ENCODE measurements at regions not wholly inside any gene's neighbourhood (a gene's known extent, or its start where the extent isn't known, plus 50 kb on each side); places are given as distances from the start of the nearest gene placed in this dataset.
A peak's percentile ranks its signal among the peaks of the same experiment; 100 is the strongest.

GRCh38 chr1:18535391-18536210 lies 54.9 kb downstream of the KLHDC7A start:
- in situ Hi-C loops (cut with HindIII; ENCODE audit: low pct_unique_long_range_greater_than_20kb, low sequenced_read_pairs), result no loop called here
- no peak for DNase-seq (ENCODE audit: low read depth, low spot score)

- in situ Hi-C loops (cut with HindIII; ENCODE audit: low pct_unique_long_range_greater_than_20kb, low sequenced_read_pairs), result no loop called here
- DNase-seq (ENCODE audit: low read depth, low spot score), result no peak
Measured at GRCh38 chr1:18536356-18536755, 55.6 kb downstream of the KLHDC7A start.

- in situ Hi-C loops (cut with HindIII; ENCODE audit: low pct_unique_long_range_greater_than_20kb, low sequenced_read_pairs), result no loop called here
- no peak for DNase-seq (ENCODE audit: low read depth, low spot score)
Measured at GRCh38 chr1:18536915-18537314, 56.2 kb downstream of the KLHDC7A start.

GRCh38 chr1:18537386-18538306 lies 56.9 kb downstream of the KLHDC7A start:
- no peak for DNase-seq (ENCODE audit: low read depth, low spot score)
- in situ Hi-C loops (cut with HindIII; ENCODE audit: low pct_unique_long_range_greater_than_20kb, low sequenced_read_pairs), result no loop called here

GRCh38 chr1:18539171-18539570 lies 58.4 kb downstream of the KLHDC7A start:
- no peak for DNase-seq (ENCODE audit: low read depth, low spot score)
- in situ Hi-C loops (cut with HindIII; ENCODE audit: low pct_unique_long_range_greater_than_20kb, low sequenced_read_pairs), result no loop called here

GRCh38 chr1:18540136-18540765 lies 59.5 kb downstream of the KLHDC7A start:
- in situ Hi-C loops (cut with HindIII; ENCODE audit: low pct_unique_long_range_greater_than_20kb, low sequenced_read_pairs), result no loop called here
- DNase-seq (ENCODE audit: low read depth, low spot score), result no peak

GRCh38 chr1:18541046-18541795 lies 60.5 kb downstream of the KLHDC7A start:
- in situ Hi-C loops (cut with HindIII; ENCODE audit: low pct_unique_long_range_greater_than_20kb, low sequenced_read_pairs), result no loop called here

GRCh38 chr1:18542351-18542750 lies 61.6 kb downstream of the KLHDC7A start:
- DNase-seq (ENCODE audit: low read depth, low spot score), result no peak
- in situ Hi-C loops (cut with HindIII; ENCODE audit: low pct_unique_long_range_greater_than_20kb, low sequenced_read_pairs), result no loop called here

More at GRCh38 chr1:18541046-18541795, 60.5 kb downstream of the KLHDC7A start:
- no peak for DNase-seq (ENCODE audit: low read depth, low spot score)

- no peak for DNase-seq (ENCODE audit: low read depth, low spot score)
- in situ Hi-C loops (cut with HindIII; ENCODE audit: low pct_unique_long_range_greater_than_20kb, low sequenced_read_pairs), result no loop called here
Measured at GRCh38 chr1:18546026-18546425, 65.3 kb downstream of the KLHDC7A start.

- in situ Hi-C loops (cut with HindIII; ENCODE audit: low pct_unique_long_range_greater_than_20kb, low sequenced_read_pairs), result no loop called here
- DNase-seq (ENCODE audit: low read depth, low spot score), result no peak
Measured at GRCh38 chr1:18547460-18547859, 66.7 kb downstream of the KLHDC7A start.

GRCh38 chr1:18548643-18549042 lies 67.9 kb downstream of the KLHDC7A start:
- DNase-seq (ENCODE audit: low read depth, low spot score), result peak; percentile 9
- in situ Hi-C loops (cut with HindIII; ENCODE audit: low pct_unique_long_range_greater_than_20kb, low sequenced_read_pairs), result no loop called here

GRCh38 chr1:18549106-18549505 lies 68.4 kb downstream of the KLHDC7A start:
- no peak for DNase-seq (ENCODE audit: low read depth, low spot score)
- in situ Hi-C loops (cut with HindIII; ENCODE audit: low pct_unique_long_range_greater_than_20kb, low sequenced_read_pairs), result no loop called here

GRCh38 chr1:18549906-18550305 lies 69.2 kb downstream of the KLHDC7A start:
- in situ Hi-C loops (cut with HindIII; ENCODE audit: low pct_unique_long_range_greater_than_20kb, low sequenced_read_pairs), result no loop called here
- DNase-seq (ENCODE audit: low read depth, low spot score), result no peak

GRCh38 chr1:18552631-18553030 lies 71.9 kb downstream of the KLHDC7A start:
- no peak for DNase-seq (ENCODE audit: low read depth, low spot score)
- in situ Hi-C loops (cut with HindIII; ENCODE audit: low pct_unique_long_range_greater_than_20kb, low sequenced_read_pairs), result no loop called here

GRCh38 chr1:18553388-18553787 lies 72.7 kb downstream of the KLHDC7A start:
- in situ Hi-C loops (cut with HindIII; ENCODE audit: low pct_unique_long_range_greater_than_20kb, low sequenced_read_pairs), result no loop called here
- DNase-seq (ENCODE audit: low read depth, low spot score), result no peak

- no peak for DNase-seq (ENCODE audit: low read depth, low spot score)
- in situ Hi-C loops (cut with HindIII; ENCODE audit: low pct_unique_long_range_greater_than_20kb, low sequenced_read_pairs), result no loop called here
Measured at GRCh38 chr1:18554099-18554498, 73.4 kb downstream of the KLHDC7A start.

- in situ Hi-C loops (cut with HindIII; ENCODE audit: low pct_unique_long_range_greater_than_20kb, low sequenced_read_pairs), result no loop called here
- DNase-seq (ENCODE audit: low read depth, low spot score), result no peak
Measured at GRCh38 chr1:18554597-18554996, 73.9 kb downstream of the KLHDC7A start.

GRCh38 chr1:18555036-18555435 lies 74.3 kb downstream of the KLHDC7A start:
- no peak for DNase-seq (ENCODE audit: low read depth, low spot score)
- in situ Hi-C loops (cut with HindIII; ENCODE audit: low pct_unique_long_range_greater_than_20kb, low sequenced_read_pairs), result no loop called here
